H1 (cell line): ENCODE measurements at regions not wholly inside any gene's neighbourhood (a gene's known extent, or its start where the extent isn't known, plus 50 kb on each side); places are given as distances from the start of the nearest gene placed in this dataset.

Source experiments
- CTCF ChIA-PET: fragments of 300-600 bp; sonication (Branson Sonifier 250); formaldehyde crosslinking; loops from one replicate; lab custom pipeline; 2021; ENCODE audit not compliant: partially characterized antibody; lab: Charles Lee
- POLR2A ChIA-PET: fragments of 300-600 bp; sonication (Branson Sonifier 250); formaldehyde crosslinking; loops from one replicate; lab custom pipeline; 2021; ENCODE audit warnings: inconsistent platforms; ENCODE audit not compliant: partially characterized antibody; lab: Charles Lee
- DNase-seq, 2 experiments: peaks; one replicate each; pipeline versions ENCODE4 v3.0.0 to v3.0.0-alpha.2; 2010 to 2022; ENCODE audit warnings: low spot score in 2 of 2, low read depth in 1 of 2, mixed read lengths in 1 of 2
- FAIRE-seq: peaks from 2 replicates; lab custom pipeline; 2011; peaks lifted over from hg19 to GRCh38; lab: Jason Lieb, UNC
- H2AFZ ChIP-seq: 2 replicates; pipeline ENCODE4 v1.8.1; 2012; ENCODE audit warnings: low read length, inconsistent platforms
- H2AK5ac ChIP-seq: 2 replicates; pipeline ENCODE4 v1.6.1; 2013; ENCODE audit warnings: low read depth, low read length
- H2BK120ac ChIP-seq: replicated peaks from 2 replicates; pipeline ENCODE3; 2013; ENCODE audit warnings: low read depth, low read length, inconsistent platforms
- H2BK12ac ChIP-seq: 2 replicates; pipeline ENCODE4 v1.6.1; 2013; ENCODE audit warnings: low read depth, low read length
- H2BK15ac ChIP-seq: 2 replicates; pipeline ENCODE4 v1.6.1; 2013; ENCODE audit warnings: low read length
- H2BK20ac ChIP-seq: 2 replicates; pipeline ENCODE4 v1.6.1; 2013; ENCODE audit warnings: low read length
- H2BK5ac ChIP-seq: 2 replicates; pipeline ENCODE4 v1.6.1; 2013; ENCODE audit warnings: low read depth, low read length
- H3K14ac ChIP-seq: 2 replicates; pipeline ENCODE4 v1.6.1; 2013; ENCODE audit warnings: inconsistent platforms; ENCODE audit not compliant: insufficient read length
- H3K18ac ChIP-seq: 2 replicates; pipeline ENCODE4 v1.6.1; 2013; ENCODE audit warnings: low read length; ENCODE audit errors: extremely low read depth
- H3K23ac ChIP-seq: 2 replicates; pipeline ENCODE4 v1.6.1; 2013; ENCODE audit warnings: inconsistent platforms; ENCODE audit not compliant: insufficient read length
- H3K23me2 ChIP-seq: 2 replicates; pipeline ENCODE4 v1.6.1; 2013; ENCODE audit warnings: low read depth, low read length
- H3K27ac ChIP-seq: 2 replicates; pipeline ENCODE4 v1.6.1; 2011; ENCODE audit warnings: low read depth, low read length, inconsistent platforms
- H3K27me3 ChIP-seq, 4 experiments: replicated peaks in 1 of 4; 1 replicate in 1 of 4; 2 replicates in 3 of 4; pipeline versions ENCODE4 v1.6.1 to v1.8.1; 2011 to 2013; ENCODE audit warnings: low read length in 3 of 4, mild to moderate bottlenecking in 3 of 4, inconsistent platforms in 2 of 4, mixed read lengths in 2 of 4, moderate library complexity in 1 of 4; ENCODE audit not compliant: control insufficient read depth in 3 of 4, insufficient read depth in 3 of 4; ENCODE audit errors: extremely low read depth in 1 of 4
- H3K36me3 ChIP-seq, 4 experiments: 2 replicates each; pipeline versions ENCODE4 v1.6.1 to v1.8.1; 2011 to 2013; ENCODE audit warnings: mild to moderate bottlenecking in 4 of 4, low read length in 3 of 4, moderate library complexity in 2 of 4, control low read depth in 1 of 4, inconsistent platforms in 1 of 4; ENCODE audit not compliant: insufficient read depth in 4 of 4, control insufficient read depth in 2 of 4
- H3K4ac ChIP-seq: replicated peaks from 2 replicates; pipeline ENCODE3; 2013; ENCODE audit warnings: low read length, low read depth, mixed read lengths, inconsistent platforms; ENCODE audit not compliant: insufficient read length
- H3K4me1 ChIP-seq, 4 experiments: replicated peaks in 1 of 4; 1 replicate in 1 of 4; 2 replicates in 3 of 4; pipeline versions ENCODE4 v1.6.1 to v1.8.1; 2011 to 2013; ENCODE audit warnings: low read length in 3 of 4, inconsistent platforms in 2 of 4, mixed read lengths in 1 of 4; ENCODE audit not compliant: insufficient read depth in 4 of 4, control insufficient read depth in 3 of 4
- H3K4me2 ChIP-seq, 2 experiments: 2 replicates each; pipeline versions ENCODE4 v1.6.1 to v1.8.1; 2011 to 2013; ENCODE audit warnings: low read depth in 2 of 2, low read length in 2 of 2, control low read depth in 1 of 2, inconsistent platforms in 1 of 2, mild to moderate bottlenecking in 1 of 2; ENCODE audit not compliant: insufficient read depth in 1 of 2
- H3K4me3 ChIP-seq, 4 experiments: fragments of 200-600, 300-600 bp in 1 of 4; sonication (generic), shearing (Covaris generic), sonication (Bioruptor Twin) in 1 of 4; 2 replicates each; pipeline versions ENCODE4 v1.5.1 to v1.8.1; 2011 to 2016; ENCODE audit warnings: low read length in 4 of 4, low read depth in 3 of 4, control low read depth in 2 of 4, inconsistent platforms in 2 of 4, mild to moderate bottlenecking in 2 of 4, mixed read lengths in 1 of 4, moderate library complexity in 1 of 4; ENCODE audit not compliant: insufficient read depth in 2 of 4; ENCODE audit errors: extremely low read depth in 1 of 4
- H3K56ac ChIP-seq: replicated peaks from 2 replicates; pipeline ENCODE3; 2013; ENCODE audit warnings: low read depth, mild to moderate bottlenecking, mixed read lengths, low read length, inconsistent platforms; ENCODE audit not compliant: insufficient read length
- H3K79me1 ChIP-seq: 2 replicates; pipeline ENCODE4 v1.6.1; 2013; ENCODE audit warnings: low read depth, low read length, control low read depth
- H3K79me2 ChIP-seq, 2 experiments: 2 replicates each; pipeline versions ENCODE4 v1.6.1 to v1.8.1; 2012 to 2013; ENCODE audit warnings: low read length in 2 of 2, mild to moderate bottlenecking in 2 of 2, inconsistent platforms in 1 of 2; ENCODE audit not compliant: insufficient read depth in 2 of 2, control insufficient read depth in 1 of 2
- H3K9ac ChIP-seq, 4 experiments: replicated peaks in 1 of 4; 1 replicate in 1 of 4; 2 replicates in 3 of 4; pipeline versions ENCODE4 v1.6.1 to v1.8.1; 2011 to 2013; ENCODE audit warnings: low read depth in 3 of 4, low read length in 3 of 4, control low read depth in 2 of 4, mild to moderate bottlenecking in 2 of 4, moderate library complexity in 2 of 4, inconsistent platforms in 1 of 4; ENCODE audit errors: extremely low read depth in 1 of 4
- H3K9me3 ChIP-seq, 2 experiments: 2 replicates each; pipeline versions ENCODE4 v1.6.1 to v1.8.1; 2012 to 2013; ENCODE audit warnings: mild to moderate bottlenecking in 2 of 2, moderate library complexity in 2 of 2, control low read depth in 1 of 2, inconsistent platforms in 1 of 2, low read depth in 1 of 2, low read length in 1 of 2, mixed read lengths in 1 of 2; ENCODE audit not compliant: insufficient read depth in 2 of 2
- H4K20me1 ChIP-seq, 2 experiments: replicated peaks in 1 of 2; 2 replicates each; pipeline versions ENCODE3 to v1.8.1; 2011 to 2013; ENCODE audit warnings: inconsistent platforms in 2 of 2, low read length in 2 of 2, mild to moderate bottlenecking in 1 of 2; ENCODE audit not compliant: insufficient read depth in 2 of 2, control insufficient read depth in 1 of 2
- H4K5ac ChIP-seq: 2 replicates; pipeline ENCODE4 v1.6.1; 2013; ENCODE audit warnings: low read length, low read depth, mixed read lengths, inconsistent platforms; ENCODE audit not compliant: insufficient read length
- H4K8ac ChIP-seq: 2 replicates; pipeline ENCODE4 v1.8.0; 2013; ENCODE audit warnings: mild to moderate bottlenecking, moderate library complexity, low read length, inconsistent platforms; ENCODE audit not compliant: insufficient read depth; ENCODE audit errors: extremely low read depth
- H4K91ac ChIP-seq: replicated peaks from 2 replicates; pipeline ENCODE3; 2013; ENCODE audit warnings: low read length, mixed read lengths, inconsistent platforms; ENCODE audit not compliant: insufficient read length
- ASH2L ChIP-seq: fragments of 200-600, 300-600 bp; sonication (generic); IDR thresholded peaks from one replicate; pipeline ENCODE4 v1.7.1; 2017; ENCODE audit warnings: low read length
- ATF3 ChIP-seq: IDR thresholded peaks from 2 replicates; pipeline ENCODE4 v1.6.1; 2011; ENCODE audit warnings: low read depth, mild to moderate bottlenecking, low read length; ENCODE audit not compliant: insufficient read depth
- CBX8 ChIP-seq: fragments of 300-800, 300-1000 bp; sonication (generic); IDR thresholded peaks from 2 replicates; pipeline ENCODE4 v1.7.1; 2016; ENCODE audit warnings: low read depth, low read length, borderline replicate concordance
- HDAC6 ChIP-seq: IDR thresholded peaks from one replicate; pipeline ENCODE4 v1.7.1; 2012; ENCODE audit warnings: low read depth, mild to moderate bottlenecking, inconsistent platforms, low read length, moderate library complexity
- KDM1A ChIP-seq: fragments of 200-600, 300-600 bp; sonication (generic); IDR thresholded peaks from 2 replicates; pipeline ENCODE4 v1.7.1; 2016; ENCODE audit warnings: mild to moderate bottlenecking, low read length, borderline replicate concordance
- KDM4A ChIP-seq: IDR thresholded peaks from one replicate; pipeline ENCODE4 v1.7.1; 2012; ENCODE audit warnings: low read depth, mild to moderate bottlenecking, moderate library complexity, low read length, inconsistent platforms; ENCODE audit not compliant: severe bottlenecking
- KDM5A ChIP-seq: fragments of 200-600 bp; IDR thresholded peaks from 2 replicates; pipeline ENCODE4 v1.7.1; 2012; ENCODE audit warnings: mild to moderate bottlenecking, low read length, inconsistent platforms, mixed read lengths
- MAFK ChIP-seq: IDR thresholded peaks from 2 replicates; pipeline ENCODE4 v1.6.1; 2012; ENCODE audit warnings: low read depth, mild to moderate bottlenecking, improper control_type of control experiment, low read length
- NRF1 ChIP-seq: IDR thresholded peaks from 2 replicates; pipeline ENCODE4 v1.6.1; 2011; ENCODE audit warnings: mild to moderate bottlenecking, low read depth, low read length, improper control_type of control experiment
- RAD21 ChIP-seq, 2 experiments: IDR thresholded peaks in 1 of 2; conservative IDR thresholded peaks in 1 of 2; 2 replicates each; pipeline ENCODE4 v1.6.1; 2011; ENCODE audit warnings: low read depth in 2 of 2, low read length in 2 of 2, improper control_type of control experiment in 1 of 2, inconsistent platforms in 1 of 2, mild to moderate bottlenecking in 1 of 2, moderate library complexity in 1 of 2
- RXRA ChIP-seq: IDR thresholded peaks from 2 replicates; pipeline ENCODE4 v1.6.1; 2011; ENCODE audit warnings: low read depth, mild to moderate bottlenecking, low read length, moderate library complexity; ENCODE audit not compliant: insufficient read depth
- SIRT6 ChIP-seq: IDR thresholded peaks from one replicate; pipeline ENCODE4 v1.7.1; 2012; ENCODE audit warnings: low read length, inconsistent platforms
- SRF ChIP-seq: IDR thresholded peaks from 2 replicates; pipeline ENCODE4 v1.6.1; 2011; ENCODE audit warnings: mild to moderate bottlenecking, low read depth, low read length, moderate library complexity
- TBP ChIP-seq: IDR thresholded peaks from 2 replicates; pipeline ENCODE4 v1.6.1; 2011; ENCODE audit warnings: low read depth, low read length, improper control_type of control experiment
- TEAD4 ChIP-seq: IDR thresholded peaks from 2 replicates; pipeline ENCODE4 v1.6.1; 2012; ENCODE audit warnings: low read depth, low read length, inconsistent platforms, mixed read lengths
- WGBS, 2 experiments: shearing (Covaris generic) in 1 of 2; methylation state at CpG; one replicate each; pipeline versions ENCODE4 v1.1.6 to v1.1.7; 2013 to 2015; ENCODE audit warnings: low lambda C conversion rate in 2 of 2, mixed read lengths in 2 of 2, inconsistent platforms in 1 of 2, low coverage in 1 of 2, missing lambda C conversion rate in 1 of 2; ENCODE audit not compliant: insufficient replicate concordance in 2 of 2, insufficient coverage in 1 of 2, insufficient read length in 1 of 2; ENCODE audit errors: extremely low coverage in 1 of 2, missing lambda C conversion rate in 1 of 2; 5-methylcytosine and 5-hydroxymethylcytosine counted together

- Histone ChIP-seq H4K20me1 (no peaks in the 10 kb centered on the region), H3K79me2 (no peaks in the 10 kb centered on the region), H2AK5ac (no peak overlapping the region), H4K8ac (no peak overlapping the region), H4K91ac (no peak overlapping the region), H3K14ac (no peak overlapping the region), H4K5ac (no peak overlapping the region), H2BK15ac (no peak overlapping the region), H3K23ac (no peak overlapping the region), H3K23me2 (peaks cover 10% of the 10 kb centered on the region; the same call in 1 of the 2 replicates), H3K18ac (no peak overlapping the region), H2BK12ac (no peak overlapping the region), H3K79me1 (no peaks in the 10 kb centered on the region), H3K4me3 (no peak overlapping the region), H3K4me2 (no peak overlapping the region), H2AFZ (no peak overlapping the region), H3K27ac (no peak overlapping the region), H2BK5ac (no peak overlapping the region), H3K4me1 (no peaks in the 10 kb centered on the region), H3K36me3 (no peaks in the 10 kb centered on the region), H2BK20ac (no peak overlapping the region), H3K9me3 (no peaks in the 10 kb centered on the region), H3K27me3 (no peaks in the 10 kb centered on the region), H3K56ac (no peak overlapping the region), H3K9ac (no peak overlapping the region), H3K4ac (no peak overlapping the region), H2BK120ac (no peak overlapping the region)
- ChIA-PET POLR2A (no interaction called here), CTCF (no interaction called here)
- FAIRE-seq: no peak
- WGBS, 2 experiments: 87% methylated on average over 5 of the region's 5 CpGs; no CpG with 5 or more reads in 1 of the 2 experiments
- DNase-seq: peak in 1 of 2 experiments; percentile 31
- no peak for TF ChIP-seq RXRA
- no peak for TF ChIP-seq SRF
- no peak for TF ChIP-seq ATF3
- TF ChIP-seq ASH2L: no peak
- TF ChIP-seq CBX8: no peak
- no peak for TF ChIP-seq NRF1
- no peak for TF ChIP-seq KDM5A
- TF ChIP-seq KDM4A: no peak
- TF ChIP-seq KDM1A: no peak
- TF ChIP-seq HDAC6: no peak
- no peak for TF ChIP-seq RAD21 (IDR thresholded peaks at IDR 0.05 in 1 of 2, conservative IDR thresholded peaks at IDR 0.05 in 1 of 2; ENCODE audit: low read depth in 2 of 2, low read length in 2 of 2)
- TF ChIP-seq TEAD4: no peak
- no peak for TF ChIP-seq MAFK
- no peak for TF ChIP-seq TBP
- no peak for TF ChIP-seq SIRT6
Measured at GRCh38 chr20:24724982-24725533, 224.0 kb upstream of the CST7 start.
